GM18867 (cell line): ENCODE measurements at regions not wholly inside any gene's neighbourhood (a gene's known extent, or its start where the extent isn't known, plus 50 kb on each side); places are given as distances from the start of the nearest gene placed in this dataset.
"Not testable (repeated sequence)": the region's sequence is repeated elsewhere in the genome, so short reads cannot be mapped to it uniquely, and the experiment has no call there.

Experiments used
- ATAC-seq: cut with Tn5 transposase; IDR thresholded peaks from one replicate; pipeline ENCODE4 v1.9.1; 2021; ENCODE audit warnings: mild to moderate bottlenecking, moderate library complexity; ENCODE audit not compliant: unreplicated experiment

DNA sequence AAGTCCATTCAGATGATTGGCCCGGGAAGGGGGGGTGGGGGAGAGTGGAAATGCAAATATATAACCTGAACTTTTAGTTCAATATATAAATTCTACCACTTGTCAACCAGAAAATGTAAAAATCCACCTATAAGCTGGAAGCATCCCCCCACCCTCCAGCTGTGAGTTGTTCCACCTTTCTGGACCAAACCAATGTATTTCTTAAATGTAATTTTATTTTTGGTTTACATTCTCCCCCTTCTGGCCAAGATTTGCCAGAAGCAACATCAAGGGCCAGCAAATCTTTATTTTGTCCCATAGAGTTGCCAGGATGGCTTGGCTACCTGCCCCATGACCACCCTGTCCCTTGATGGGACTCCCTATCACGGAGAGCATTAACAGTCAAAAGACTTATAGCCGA lies 545.7 kb downstream of the TBL1XR1 start:
- no peak for ATAC-seq

DNA sequence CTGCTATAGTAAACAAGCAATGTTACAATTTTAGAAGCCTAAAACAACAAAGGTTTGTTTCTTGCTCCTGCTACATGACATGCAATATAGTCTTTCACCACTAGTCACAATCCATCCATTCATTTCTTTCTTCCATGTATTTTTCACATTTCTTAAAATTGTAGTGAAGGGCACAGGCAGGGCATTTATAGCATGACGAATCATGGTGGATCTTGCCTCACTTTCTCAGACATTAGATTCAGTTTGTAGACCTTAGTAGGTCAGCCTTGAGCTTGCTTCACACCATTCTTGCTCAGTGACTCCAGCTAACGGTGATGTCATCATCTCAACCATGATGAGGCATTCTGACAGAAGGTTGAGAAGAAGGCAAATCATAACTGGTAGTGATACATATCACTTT lies 546.8 kb downstream of the TBL1XR1 start:
- ATAC-seq, result peak; percentile 54

DNA sequence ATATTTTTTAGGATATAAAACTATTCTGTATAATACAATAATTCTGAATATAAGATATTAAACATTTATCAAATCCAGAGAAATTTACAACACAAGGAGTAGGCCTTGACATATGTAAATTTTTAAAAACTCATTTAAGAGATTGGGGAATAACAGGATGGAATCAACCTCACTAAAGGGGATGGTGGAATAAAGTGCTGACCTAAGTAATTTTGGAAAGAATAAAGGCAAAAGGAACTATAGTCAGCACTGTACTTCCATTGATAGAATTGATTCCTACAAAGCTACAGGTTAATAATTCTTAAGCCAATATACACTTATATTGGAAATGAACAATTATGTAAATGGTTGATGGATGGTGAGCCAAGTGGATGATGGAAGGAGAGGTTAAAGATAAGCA lies 549.3 kb downstream of the TBL1XR1 start:
- ATAC-seq, result no peak

DNA sequence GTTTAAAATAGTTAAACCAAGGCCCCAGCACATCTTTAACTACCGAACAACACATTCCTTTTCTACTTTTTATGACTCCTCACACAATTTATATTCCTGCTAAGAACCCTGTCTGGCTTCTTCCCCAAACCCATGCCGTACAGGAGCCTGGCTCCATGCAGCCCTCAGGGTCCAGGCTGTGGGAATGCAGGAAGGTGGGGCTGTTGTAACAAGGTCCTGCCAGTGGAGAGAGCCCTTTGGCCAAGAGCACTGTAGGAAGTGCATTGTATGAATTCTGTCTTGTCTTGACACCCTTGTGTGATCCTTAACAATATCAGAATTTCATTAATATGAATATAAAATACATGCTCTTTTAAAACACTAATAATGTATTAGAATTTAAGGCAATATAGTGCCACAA lies 563.8 kb downstream of the TBL1XR1 start:
- no peak for ATAC-seq

DNA sequence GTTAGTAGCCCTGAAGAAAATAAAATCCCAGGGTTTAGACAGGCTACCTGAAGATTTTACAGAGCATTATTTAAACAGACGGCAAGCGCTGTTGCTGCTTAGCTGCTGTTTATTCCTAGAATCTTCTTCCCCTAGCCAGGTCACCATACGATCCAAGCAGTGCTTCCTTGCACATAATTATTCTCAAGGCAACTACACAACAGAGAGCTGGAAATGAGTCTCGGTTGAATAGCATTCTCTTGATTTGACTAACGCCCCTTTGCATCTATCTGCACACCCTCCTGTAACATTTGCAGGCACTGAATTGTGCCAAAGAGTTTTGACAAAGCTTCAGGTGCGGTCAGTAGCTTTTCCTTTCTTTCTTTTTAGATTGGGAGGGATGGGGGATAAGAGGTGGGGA lies 564.4 kb downstream of the TBL1XR1 start:
- no peak for ATAC-seq

DNA sequence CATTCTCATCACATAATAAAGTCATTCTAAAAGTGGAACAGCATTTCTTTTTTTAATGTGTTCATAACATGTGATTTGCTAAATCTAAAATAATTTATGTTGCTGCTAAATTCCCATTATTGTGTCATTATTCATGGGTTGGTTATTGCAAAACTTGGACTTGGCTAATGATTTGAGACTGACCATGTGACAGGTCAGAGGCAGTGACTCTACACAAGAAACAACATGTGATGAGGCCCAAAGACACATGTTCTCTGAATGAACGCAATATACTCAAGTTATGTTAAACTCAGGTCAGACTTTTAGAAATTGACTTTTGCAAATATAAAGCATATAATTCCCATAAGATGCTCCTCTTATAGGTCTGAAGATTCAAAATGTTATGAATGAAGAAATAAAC lies 566.1 kb downstream of the TBL1XR1 start:
- ATAC-seq, result no peak

DNA sequence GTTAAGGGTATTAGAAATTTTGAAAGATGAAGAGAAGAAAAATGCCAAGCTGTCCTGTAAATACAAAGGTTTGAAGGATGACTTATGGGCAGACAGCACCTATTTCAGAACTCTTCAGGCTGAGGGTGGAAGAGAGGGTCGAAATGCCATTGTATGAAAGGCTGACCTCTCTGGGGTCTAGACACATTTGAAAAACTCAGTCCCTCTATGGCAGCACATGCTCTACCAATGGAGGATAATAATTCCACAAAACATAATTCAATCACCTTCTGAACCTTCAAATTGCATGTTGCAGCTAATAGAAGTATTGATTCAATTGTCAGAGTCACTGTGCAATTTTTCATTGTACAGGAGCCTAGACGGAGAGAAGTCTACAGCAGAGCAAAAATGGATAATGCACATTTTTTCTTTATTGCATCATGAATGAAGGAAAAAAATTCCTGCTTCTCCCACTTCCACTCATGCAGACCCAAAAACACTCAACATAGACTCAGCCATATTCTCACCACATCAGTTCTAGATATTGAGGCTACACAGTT lies 569.1 kb downstream of the TBL1XR1 start:
- ATAC-seq, result no peak

DNA sequence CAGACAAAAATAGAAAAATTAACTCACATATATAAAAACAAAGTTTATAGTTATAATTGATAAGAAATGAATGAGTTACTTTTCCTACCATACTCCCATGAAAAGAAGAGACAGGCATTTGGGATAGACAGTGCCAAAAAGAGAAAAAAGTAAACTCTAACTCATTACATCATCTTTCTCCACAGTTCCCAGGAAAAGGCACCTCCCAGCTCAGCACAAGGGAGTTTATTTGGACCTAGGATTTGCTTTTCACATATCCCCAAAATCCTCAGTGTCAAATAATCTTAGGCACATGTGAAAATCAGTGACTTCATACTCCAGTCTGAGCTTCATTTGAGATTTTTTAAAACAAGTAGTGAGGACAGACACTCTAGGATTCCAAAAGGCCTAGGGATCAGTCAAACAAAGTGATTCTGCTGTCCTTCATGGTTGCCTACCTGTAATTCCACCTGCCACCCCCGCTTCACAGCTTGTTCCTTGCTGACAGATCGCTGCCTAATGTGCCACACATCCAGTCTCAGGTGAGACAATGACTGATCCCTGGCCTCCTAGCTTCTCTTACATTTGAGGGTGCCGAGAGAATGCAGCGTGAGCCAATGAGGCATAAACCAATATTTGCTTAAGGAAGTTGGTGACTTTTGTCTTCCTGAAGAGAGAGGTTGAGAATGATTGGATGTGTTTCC lies 573.7 kb downstream of the TBL1XR1 start:
- ATAC-seq, result no peak

DNA sequence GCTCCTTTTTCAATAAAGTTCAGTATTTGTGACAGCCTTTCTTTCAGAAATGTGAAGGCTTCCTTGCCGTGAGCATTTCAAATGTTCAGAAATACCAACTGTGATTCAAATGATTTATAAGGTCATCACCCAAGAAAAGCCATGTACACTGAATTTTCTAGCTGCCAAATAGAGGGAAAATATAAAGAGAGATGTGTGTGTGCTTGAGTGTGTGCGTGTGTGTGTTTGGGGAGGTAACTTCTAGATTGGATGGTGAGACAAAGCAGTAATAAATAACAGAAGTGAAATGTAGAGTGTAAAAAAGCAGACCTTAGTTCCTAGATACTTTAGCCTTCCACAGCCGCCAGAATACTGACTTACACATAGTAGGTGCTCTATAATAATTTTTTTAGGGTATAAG lies 577.4 kb downstream of the TBL1XR1 start:
- ATAC-seq, result no peak

DNA sequence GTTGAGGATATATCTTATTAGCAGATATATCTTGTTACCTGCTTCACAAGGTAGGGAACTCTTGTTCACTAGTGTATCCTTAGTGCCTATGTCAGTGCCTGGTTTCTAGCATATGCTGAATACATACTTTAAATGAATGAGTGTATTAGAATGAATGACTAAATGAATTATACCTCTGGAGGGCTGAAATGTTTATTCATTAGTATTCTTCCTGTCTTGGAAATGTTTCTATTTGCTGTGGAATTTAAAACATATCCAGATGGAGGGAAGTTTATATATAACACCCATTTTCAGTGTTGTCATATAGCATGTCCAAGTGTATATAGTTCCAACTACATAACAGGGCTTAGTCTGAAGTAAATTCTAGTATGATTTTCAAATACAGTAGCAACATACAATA lies 581.5 kb downstream of the TBL1XR1 start:
- no peak for ATAC-seq

DNA sequence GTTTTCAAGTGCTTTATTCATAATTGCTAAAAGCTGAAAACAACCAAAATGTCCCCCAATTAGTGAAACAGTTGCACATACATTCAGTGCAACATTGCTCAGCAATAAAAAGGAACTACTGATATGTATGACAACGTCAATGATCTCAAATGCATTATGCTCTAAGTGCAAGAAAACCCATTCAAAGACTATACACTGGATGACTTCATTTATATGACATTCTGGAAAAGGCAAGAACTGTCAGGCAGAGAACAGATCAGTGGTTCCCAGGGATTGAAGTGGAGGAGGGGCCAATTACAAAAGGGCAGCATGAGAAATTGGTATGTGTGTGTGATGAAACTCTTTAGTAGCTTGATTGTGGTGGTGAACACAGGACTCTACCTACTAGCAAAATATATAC lies 585.6 kb downstream of the TBL1XR1 start:
- ATAC-seq, result no peak

DNA sequence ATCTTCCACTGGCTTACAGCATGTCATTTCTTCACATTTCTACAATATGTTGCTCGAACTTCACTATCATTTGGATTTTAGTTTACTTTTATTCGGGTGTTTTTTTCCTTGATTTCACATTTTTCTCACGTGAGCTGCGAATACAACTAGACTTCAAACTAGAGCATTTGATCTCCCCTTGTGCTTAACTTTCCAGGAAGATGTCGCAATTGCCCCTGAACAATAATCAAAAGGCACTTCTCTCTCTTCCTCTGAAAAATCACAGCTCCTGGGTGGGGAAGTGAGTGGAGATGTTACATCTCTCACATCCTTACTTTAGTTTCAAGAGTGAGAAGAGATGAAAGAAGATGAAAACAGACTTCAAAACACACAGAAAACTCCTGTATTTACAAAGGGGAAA lies 587.9 kb downstream of the TBL1XR1 start:
- no peak for ATAC-seq

DNA sequence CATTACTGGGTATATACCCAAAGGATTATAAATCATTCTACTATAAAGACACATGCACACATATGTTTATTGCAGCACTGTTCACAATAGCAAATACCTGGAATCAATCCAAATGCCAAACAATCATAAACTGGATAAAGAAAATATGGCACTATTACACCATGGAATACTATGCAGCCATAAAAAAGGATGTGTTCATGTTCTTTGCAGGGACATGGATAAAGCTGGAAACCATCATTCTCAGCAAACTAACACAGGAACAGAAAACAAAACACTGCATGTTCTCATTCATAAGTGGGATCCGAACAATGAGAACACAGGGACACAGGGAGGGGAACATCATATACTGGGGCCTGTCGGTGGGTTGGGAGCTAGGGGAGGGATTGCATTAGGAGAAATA lies 591.7 kb downstream of the TBL1XR1 start:
- ATAC-seq, result not testable (repeated sequence)

DNA sequence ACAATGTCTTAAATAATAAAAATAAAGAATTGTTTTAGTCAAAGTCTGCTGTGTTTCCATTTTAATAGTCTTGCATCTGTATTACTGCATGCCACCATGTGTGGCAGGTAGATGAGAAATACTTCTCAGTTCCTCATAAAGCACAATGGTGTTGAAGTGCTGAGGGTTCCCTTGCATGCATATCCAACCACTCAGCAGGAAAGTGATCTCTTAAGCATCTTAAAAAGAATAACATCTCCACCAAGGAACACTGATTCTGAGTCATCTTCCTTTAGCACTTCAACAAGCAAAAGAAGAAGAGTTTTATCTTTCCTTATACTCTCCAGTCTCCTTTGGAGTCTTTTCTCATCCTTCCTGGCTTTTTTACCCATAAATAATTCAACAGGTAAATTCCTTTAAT lies 602.0 kb downstream of the TBL1XR1 start:
- ATAC-seq, result peak; percentile 35

DNA sequence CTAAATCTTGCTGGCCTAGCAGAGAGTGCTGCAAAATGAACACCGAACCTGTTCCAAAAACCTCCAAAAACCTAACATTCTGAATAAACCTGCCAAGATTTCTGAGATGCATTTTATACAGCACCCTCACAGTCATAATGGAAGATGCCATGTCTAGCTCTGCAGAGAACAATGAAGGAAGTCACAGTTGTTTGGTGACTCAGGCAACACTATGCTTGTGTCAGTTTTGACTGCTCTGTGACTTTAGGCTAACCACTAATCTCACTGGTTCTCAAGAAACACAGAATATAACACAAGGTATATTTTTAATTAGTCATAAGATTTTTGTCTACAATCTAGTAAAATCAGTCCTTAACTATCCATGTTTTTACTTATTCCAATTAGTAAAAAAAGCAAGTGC lies 606.6 kb downstream of the TBL1XR1 start:
- peak; percentile 48 for ATAC-seq

DNA sequence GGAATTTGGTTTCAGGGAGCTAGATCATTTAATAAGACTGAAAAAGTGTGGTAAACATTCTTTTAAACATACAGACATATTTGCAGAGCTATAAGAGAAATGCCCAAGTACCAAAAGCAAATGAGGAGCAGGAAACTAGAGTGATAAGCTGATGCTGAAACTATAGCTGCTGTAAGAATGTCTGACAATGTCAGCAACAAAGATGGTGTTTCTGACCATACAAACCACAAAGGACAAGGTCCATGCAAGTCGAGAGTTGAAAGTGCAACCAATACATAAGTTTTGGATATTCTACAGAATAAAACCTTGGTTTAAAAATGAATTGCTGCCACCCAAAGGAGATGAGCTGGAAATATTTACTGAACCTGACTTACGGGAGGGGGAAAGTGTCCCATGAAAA lies 610.2 kb downstream of the TBL1XR1 start:
- peak; percentile 93 for ATAC-seq

DNA sequence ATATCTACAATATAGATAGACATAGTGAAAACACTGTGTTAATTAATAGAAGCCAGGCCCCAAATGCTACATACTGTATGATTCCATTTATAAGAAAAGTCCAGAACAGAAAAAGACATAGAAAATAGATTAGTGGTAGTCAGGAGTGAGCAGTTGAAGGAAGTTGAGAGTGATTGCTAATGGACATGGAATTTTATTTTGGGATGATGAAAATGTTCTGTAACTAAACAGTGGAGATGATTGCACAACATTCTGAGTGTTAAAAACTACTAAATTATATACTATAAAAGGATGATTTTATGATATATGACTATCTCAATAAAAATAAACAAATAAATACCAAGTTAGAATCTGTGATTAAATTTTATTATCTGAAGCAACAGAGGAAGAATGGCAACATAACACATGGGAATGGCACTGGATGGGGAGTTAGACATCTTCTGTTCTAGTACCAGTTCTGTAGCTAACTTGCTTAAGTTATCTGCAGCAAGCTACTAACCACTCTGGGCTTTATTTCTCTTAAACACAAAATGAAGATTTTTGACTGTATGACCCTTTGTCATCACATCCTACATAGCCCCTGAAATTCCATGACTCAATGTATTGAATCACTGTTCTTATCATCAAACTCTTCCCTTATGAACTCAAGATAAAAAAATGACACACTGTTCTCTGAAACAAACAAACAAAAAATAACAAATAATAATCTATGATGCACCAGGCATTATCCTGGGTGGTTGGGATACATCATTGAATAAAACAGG lies 612.7 kb downstream of the TBL1XR1 start:
- no peak for ATAC-seq

DNA sequence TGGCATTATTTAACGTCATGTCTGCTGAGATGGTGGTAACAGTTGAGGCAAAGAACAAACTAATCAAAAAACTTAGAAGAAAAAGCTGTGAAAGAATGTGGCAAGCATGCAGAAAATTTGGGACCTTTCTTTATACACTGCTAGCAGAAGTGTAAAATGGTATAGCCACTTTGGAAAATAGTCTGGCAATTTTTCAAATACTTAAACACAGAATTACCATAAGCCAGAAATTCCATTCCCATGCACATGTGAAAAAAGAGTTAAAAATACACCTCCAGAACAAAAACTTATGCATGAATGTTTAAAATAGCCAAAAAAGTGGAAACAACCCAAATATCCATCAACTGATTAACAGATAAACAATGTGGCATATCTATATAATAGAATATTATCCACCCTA lies 613.3 kb downstream of the TBL1XR1 start:
- ATAC-seq, result no peak

DNA sequence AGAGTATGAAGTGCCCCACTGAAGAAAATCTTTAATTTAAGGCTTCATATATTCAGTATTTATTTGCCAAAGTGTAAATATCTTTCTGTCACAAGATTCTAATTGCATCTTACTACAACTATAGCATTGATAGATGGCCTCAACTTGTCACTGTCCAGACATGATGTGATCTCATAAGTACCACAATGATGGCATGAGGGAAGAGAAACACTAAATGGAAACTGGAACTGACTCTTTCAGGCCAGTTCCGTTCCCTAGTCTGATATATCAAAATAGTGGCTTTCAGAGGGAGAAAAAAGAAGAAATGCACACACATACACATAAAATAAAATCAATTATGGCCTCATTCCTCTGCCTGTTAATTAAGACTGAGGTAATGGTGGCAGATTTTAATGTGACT lies 615.7 kb downstream of the TBL1XR1 start:
- ATAC-seq, result peak; percentile 39

DNA sequence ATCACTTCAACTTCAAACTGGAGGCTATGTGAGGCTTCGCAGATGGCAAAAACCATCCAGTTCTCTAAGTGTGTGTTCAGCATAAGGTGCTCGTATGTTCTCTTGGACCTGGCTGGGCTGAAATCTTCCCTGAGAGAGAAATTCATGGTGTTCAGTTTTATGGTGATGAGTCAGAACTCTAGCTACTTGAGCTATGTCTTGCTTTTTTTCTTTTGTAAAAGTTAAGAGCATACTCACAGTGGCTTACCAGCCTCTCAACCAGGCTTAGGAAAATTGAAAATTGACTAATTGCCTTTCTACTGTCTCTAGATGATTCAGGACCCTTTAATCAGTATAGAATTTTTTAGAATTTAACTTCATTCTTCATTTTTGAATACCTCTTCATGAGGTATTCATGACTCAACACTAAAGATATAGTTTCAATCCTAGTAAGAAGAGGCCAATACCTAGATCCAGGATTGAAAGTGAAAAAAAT lies 617.5 kb downstream of the TBL1XR1 start:
- ATAC-seq, result peak; percentile 56

DNA sequence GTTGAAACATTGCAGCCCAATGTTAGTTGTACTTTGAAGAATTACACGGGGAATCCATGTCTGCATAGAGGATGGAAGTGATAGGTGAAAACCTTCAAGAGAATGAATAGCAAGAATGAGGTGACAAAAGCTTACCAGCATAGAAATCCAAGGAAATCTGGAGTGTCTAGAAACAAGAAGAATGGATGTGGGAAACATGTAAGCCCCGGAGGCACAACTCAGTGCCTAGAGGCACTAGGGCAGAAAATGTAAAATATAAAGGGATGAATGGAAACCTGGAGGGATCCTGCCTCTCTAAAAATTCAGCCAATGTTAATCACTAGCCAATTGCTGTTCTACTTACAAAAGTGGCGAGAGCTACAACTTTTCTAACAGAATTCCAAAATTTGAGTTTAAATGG lies 619.0 kb downstream of the TBL1XR1 start:
- no peak for ATAC-seq

DNA sequence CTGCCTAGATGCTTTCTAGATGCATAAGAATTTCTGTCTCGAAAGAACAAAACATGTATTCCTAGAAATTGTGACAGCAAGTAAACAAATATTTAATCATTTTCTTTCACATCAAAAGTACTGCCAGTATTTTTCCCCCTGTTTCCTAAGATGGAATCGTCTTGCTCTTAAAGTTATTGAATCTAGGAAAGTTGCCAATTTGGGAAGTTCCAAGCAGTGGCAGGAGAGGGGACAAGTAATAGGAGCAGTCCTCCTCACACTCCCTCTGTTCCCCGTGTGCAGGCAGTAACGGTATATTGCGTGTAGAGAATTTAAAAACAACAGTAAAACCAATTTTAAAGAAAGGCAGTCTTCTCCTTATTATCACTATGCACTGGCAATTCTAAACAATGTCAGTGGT lies 619.8 kb downstream of the TBL1XR1 start:
- no peak for ATAC-seq
